HepG2 (cell line): ENCODE measurements at regions not wholly inside any gene's neighbourhood (a gene's known extent, or its start where the extent isn't known, plus 50 kb on each side); places are given as distances from the start of the nearest gene placed in this dataset.

Experiments used
- CREM ChIP-seq, 2 experiments: sonication (generic) in 1 of 2; formaldehyde crosslinking in 1 of 2; IDR thresholded peaks; 2 replicates each; pipeline versions ENCODE4 v1.4.0 to v1.6.1; 2016 to 2020; ENCODE audit warnings: antibody characterized with exemption in 1 of 2, mild to moderate bottlenecking in 1 of 2, missing genetic modification reagents in 1 of 2
- GATAD1 ChIP-seq: IDR thresholded peaks from 2 replicates; pipeline ENCODE4 v1.6.1; 2016; ENCODE audit warnings: missing genetic modification reagents, missing compliant biosample characterization
- PAX8 ChIP-seq: sonication (generic); formaldehyde crosslinking; IDR thresholded peaks from 2 replicates; pipeline ENCODE4 v1.8.0; 2022; ENCODE audit warnings: mild to moderate bottlenecking, missing genetic modification reagents, borderline replicate concordance
- RAD21 ChIP-seq: fragments of 450-650 bp; formaldehyde crosslinking; IDR thresholded peaks from 2 replicates; pipeline ENCODE4 v1.5.0; 2020; ENCODE audit warnings: mild to moderate bottlenecking
- ZBTB3 ChIP-seq: sonication (generic); formaldehyde crosslinking; IDR thresholded peaks from 2 replicates; pipeline ENCODE4 v1.4.0; 2020; ENCODE audit warnings: low read depth, mild to moderate bottlenecking, moderate library complexity, missing genetic modification reagents, borderline replicate concordance
- ZNF138 ChIP-seq: sonication (generic); formaldehyde crosslinking; IDR thresholded peaks from 2 replicates; pipeline ENCODE4 v1.5.0; 2020; ENCODE audit warnings: mild to moderate bottlenecking, low read depth, missing genetic modification reagents
- ZNF501 ChIP-seq: sonication (generic); formaldehyde crosslinking; IDR thresholded peaks from 2 replicates; pipeline ENCODE4 v1.5.1; 2020; ENCODE audit warnings: mild to moderate bottlenecking, moderate library complexity, missing genetic modification reagents
- ZNF577 ChIP-seq: sonication (generic); formaldehyde crosslinking; IDR thresholded peaks from 2 replicates; pipeline ENCODE4 v1.4.0; 2020; ENCODE audit warnings: mild to moderate bottlenecking, low read depth, missing genetic modification reagents, borderline replicate concordance
- ZNF768 ChIP-seq: sonication (generic); formaldehyde crosslinking; IDR thresholded peaks from 2 replicates; pipeline ENCODE4 v1.4.0; 2020; ENCODE audit warnings: missing genetic modification reagents
- ZSCAN31 ChIP-seq: sonication (generic); formaldehyde crosslinking; IDR thresholded peaks from 2 replicates; pipeline ENCODE4 v1.5.0; 2020; ENCODE audit warnings: low read depth, mild to moderate bottlenecking, missing genetic modification reagents
- TF ChIP-seq, protein P1 (sequence below): sonication (generic); formaldehyde crosslinking; IDR thresholded peaks from 2 replicates; pipeline ENCODE4 v1.4.0; 2020; ENCODE audit warnings: mild to moderate bottlenecking, missing genetic modification reagents
- TF ChIP-seq, protein P2 (sequence below): sonication (generic); formaldehyde crosslinking; IDR thresholded peaks from 2 replicates; pipeline ENCODE4 v1.4.0; 2020; ENCODE audit warnings: missing genetic modification reagents, mild to moderate bottlenecking, borderline replicate concordance
- TF ChIP-seq, protein P3 (sequence below): IDR thresholded peaks from 2 replicates; pipeline ENCODE4 v1.6.1; 2016; ENCODE audit warnings: mild to moderate bottlenecking
- TF ChIP-seq, protein P4 (sequence below): sonication (generic); formaldehyde crosslinking; IDR thresholded peaks from 2 replicates; pipeline ENCODE4 v1.4.0; 2020; ENCODE audit warnings: mild to moderate bottlenecking, low read depth, missing genetic modification reagents
- TF ChIP-seq, protein P5 (sequence below): sonication (generic); formaldehyde crosslinking; IDR thresholded peaks from 2 replicates; pipeline ENCODE4 v1.4.0; 2020; ENCODE audit warnings: mild to moderate bottlenecking, missing genetic modification reagents
- TF ChIP-seq, protein P6 (sequence below): sonication (generic); formaldehyde crosslinking; IDR thresholded peaks from 2 replicates; pipeline ENCODE4 v1.5.0; 2020; ENCODE audit warnings: missing genetic modification reagents
- TF ChIP-seq, protein P7 (sequence below): sonication (generic); formaldehyde crosslinking; IDR thresholded peaks from 2 replicates; pipeline ENCODE4 v1.4.0; 2020; ENCODE audit warnings: missing genetic modification reagents

DNA sequence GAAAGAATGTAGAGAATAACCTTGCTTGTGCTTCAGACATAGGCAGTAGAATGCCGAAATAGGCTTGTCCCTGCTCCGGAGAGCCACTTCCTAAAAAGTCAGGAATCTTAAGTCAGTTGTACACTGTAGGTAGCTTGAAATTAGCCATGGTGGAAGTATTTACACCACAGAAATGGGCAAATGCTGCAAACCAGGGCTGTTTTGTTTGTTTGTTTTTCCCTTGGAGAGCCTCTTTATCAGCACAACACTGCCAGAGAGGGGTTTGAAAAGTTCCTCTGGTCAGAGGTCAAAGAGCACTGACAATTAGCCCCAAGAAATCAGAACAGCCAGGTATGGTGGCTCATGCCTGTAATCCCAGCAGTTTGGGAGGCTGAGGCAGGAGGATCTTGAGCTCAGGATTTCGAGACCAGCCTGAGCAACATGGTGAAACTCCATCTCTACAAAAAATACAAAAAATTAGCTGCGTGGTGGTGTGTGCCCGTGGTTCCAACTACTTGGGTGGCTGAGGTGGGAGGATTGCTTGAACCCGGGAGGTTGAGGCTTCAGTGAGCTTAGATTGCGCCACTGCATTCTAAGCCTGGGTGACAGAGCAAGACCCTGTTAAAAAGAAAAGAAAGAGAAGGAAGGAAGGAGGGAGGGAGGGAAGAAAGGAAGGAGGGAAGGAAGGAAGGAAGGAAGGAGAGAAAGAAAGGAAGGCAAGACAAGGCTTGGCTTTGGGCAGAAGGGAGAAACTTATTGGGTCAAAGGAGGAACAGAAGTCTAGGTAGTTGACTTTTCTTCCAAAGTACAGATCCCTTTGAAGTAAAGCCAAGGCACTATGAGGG is 61.0 kb upstream of the ZMYND8 start (continued):
- TF ChIP-seq, protein P1, sequence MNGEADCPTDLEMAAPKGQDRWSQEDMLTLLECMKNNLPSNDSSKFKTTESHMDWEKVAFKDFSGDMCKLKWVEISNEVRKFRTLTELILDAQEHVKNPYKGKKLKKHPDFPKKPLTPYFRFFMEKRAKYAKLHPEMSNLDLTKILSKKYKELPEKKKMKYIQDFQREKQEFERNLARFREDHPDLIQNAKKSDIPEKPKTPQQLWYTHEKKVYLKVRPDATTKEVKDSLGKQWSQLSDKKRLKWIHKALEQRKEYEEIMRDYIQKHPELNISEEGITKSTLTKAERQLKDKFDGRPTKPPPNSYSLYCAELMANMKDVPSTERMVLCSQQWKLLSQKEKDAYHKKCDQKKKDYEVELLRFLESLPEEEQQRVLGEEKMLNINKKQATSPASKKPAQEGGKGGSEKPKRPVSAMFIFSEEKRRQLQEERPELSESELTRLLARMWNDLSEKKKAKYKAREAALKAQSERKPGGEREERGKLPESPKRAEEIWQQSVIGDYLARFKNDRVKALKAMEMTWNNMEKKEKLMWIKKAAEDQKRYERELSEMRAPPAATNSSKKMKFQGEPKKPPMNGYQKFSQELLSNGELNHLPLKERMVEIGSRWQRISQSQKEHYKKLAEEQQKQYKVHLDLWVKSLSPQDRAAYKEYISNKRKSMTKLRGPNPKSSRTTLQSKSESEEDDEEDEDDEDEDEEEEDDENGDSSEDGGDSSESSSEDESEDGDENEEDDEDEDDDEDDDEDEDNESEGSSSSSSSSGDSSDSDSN (CRISPR knock-in tag) = no peak
- no peak for TF ChIP-seq ZNF577 (CRISPR knock-in tag)
- TF ChIP-seq ZNF138 = no peak
- TF ChIP-seq, protein P2, sequence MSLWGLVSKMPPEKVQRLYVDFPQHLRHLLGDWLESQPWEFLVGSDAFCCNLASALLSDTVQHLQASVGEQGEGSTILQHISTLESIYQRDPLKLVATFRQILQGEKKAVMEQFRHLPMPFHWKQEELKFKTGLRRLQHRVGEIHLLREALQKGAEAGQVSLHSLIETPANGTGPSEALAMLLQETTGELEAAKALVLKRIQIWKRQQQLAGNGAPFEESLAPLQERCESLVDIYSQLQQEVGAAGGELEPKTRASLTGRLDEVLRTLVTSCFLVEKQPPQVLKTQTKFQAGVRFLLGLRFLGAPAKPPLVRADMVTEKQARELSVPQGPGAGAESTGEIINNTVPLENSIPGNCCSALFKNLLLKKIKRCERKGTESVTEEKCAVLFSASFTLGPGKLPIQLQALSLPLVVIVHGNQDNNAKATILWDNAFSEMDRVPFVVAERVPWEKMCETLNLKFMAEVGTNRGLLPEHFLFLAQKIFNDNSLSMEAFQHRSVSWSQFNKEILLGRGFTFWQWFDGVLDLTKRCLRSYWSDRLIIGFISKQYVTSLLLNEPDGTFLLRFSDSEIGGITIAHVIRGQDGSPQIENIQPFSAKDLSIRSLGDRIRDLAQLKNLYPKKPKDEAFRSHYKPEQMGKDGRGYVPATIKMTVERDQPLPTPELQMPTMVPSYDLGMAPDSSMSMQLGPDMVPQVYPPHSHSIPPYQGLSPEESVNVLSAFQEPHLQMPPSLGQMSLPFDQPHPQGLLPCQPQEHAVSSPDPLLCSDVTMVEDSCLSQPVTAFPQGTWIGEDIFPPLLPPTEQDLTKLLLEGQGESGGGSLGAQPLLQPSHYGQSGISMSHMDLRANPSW = no peak
- TF ChIP-seq, protein P3, sequence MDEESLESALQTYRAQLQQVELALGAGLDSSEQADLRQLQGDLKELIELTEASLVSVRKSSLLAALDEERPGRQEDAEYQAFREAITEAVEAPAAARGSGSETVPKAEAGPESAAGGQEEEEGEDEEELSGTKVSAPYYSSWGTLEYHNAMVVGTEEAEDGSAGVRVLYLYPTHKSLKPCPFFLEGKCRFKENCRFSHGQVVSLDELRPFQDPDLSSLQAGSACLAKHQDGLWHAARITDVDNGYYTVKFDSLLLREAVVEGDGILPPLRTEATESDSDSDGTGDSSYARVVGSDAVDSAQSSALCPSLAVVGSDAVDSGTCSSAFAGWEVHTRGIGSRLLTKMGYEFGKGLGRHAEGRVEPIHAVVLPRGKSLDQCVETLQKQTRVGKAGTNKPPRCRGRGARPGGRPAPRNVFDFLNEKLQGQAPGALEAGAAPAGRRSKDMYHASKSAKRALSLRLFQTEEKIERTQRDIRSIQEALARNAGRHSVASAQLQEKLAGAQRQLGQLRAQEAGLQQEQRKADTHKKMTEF (CRISPR knock-in tag) = peak; percentile 65
- TF ChIP-seq ZBTB3 (CRISPR knock-in tag) = no peak
- no peak; the same call in 1 of the 2 replicates for TF ChIP-seq ZNF501 (CRISPR knock-in tag)
- TF ChIP-seq ZSCAN31 (CRISPR knock-in tag) = no peak
- TF ChIP-seq, protein P4, sequence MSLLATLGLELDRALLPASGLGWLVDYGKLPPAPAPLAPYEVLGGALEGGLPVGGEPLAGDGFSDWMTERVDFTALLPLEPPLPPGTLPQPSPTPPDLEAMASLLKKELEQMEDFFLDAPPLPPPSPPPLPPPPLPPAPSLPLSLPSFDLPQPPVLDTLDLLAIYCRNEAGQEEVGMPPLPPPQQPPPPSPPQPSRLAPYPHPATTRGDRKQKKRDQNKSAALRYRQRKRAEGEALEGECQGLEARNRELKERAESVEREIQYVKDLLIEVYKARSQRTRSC (CRISPR knock-in tag) = no peak
- TF ChIP-seq, protein P5, sequence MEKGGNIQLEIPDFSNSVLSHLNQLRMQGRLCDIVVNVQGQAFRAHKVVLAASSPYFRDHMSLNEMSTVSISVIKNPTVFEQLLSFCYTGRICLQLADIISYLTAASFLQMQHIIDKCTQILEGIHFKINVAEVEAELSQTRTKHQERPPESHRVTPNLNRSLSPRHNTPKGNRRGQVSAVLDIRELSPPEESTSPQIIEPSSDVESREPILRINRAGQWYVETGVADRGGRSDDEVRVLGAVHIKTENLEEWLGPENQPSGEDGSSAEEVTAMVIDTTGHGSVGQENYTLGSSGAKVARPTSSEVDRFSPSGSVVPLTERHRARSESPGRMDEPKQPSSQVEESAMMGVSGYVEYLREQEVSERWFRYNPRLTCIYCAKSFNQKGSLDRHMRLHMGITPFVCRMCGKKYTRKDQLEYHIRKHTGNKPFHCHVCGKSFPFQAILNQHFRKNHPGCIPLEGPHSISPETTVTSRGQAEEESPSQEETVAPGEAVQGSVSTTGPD (CRISPR knock-in tag) = peak; percentile 65; the same call in 1 of the 2 replicates
- TF ChIP-seq GATAD1 (CRISPR knock-in tag) = no peak
- TF ChIP-seq PAX8 (CRISPR knock-in tag) = no peak
- TF ChIP-seq, protein P6, sequence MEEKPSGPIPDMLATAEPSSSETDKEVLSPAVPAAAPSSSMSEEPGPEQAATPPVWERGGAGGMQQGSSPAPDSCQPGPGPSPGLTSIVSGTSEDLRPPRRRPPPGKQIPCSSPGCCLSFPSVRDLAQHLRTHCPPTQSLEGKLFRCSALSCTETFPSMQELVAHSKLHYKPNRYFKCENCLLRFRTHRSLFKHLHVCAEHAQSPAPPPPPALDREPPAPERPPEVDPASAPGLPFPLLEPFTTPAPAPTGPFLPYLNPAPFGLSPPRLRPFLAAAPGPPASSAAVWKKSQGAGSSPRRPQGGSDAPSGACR = no peak
- TF ChIP-seq, protein P7, sequence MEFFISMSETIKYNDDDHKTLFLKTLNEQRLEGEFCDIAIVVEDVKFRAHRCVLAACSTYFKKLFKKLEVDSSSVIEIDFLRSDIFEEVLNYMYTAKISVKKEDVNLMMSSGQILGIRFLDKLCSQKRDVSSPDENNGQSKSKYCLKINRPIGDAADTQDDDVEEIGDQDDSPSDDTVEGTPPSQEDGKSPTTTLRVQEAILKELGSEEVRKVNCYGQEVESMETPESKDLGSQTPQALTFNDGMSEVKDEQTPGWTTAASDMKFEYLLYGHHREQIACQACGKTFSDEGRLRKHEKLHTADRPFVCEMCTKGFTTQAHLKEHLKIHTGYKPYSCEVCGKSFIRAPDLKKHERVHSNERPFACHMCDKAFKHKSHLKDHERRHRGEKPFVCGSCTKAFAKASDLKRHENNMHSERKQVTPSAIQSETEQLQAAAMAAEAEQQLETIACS (CRISPR knock-in tag) = no peak
- peak; percentile 60; the same call in 1 of the 2 replicates for TF ChIP-seq ZNF768 (CRISPR knock-in tag)
- TF ChIP-seq RAD21 (CRISPR knock-in tag) = 0 out of 2 replicates have a peak, but pooled peaks have one; percentile 9
- peak; percentile 42 for TF ChIP-seq CREM (IDR thresholded peaks at IDR 0.05)
- TF ChIP-seq CREM (CRISPR knock-in tag; IDR thresholded peaks at IDR 0.05) = no peak
